ENCODE measurements at regions not wholly inside any gene's neighbourhood (a gene's known extent, or its start where the extent isn't known, plus 50 kb on each side); places are given as distances from the start of the nearest gene placed in this dataset.

- TF ChIP-seq POLR2A (IDR thresholded peaks at IDR 0.05) (no peak), CTCF (IDR thresholded peaks at IDR 0.05) (no peak)
- H3K27me3 ChIP-seq: no peaks in the 10 kb centered on the region
- WGBS, 2 donors: 91 to 97% methylated on average over 2 of the region's 2 CpGs
- no peak overlapping the region for H3K4me3 ChIP-seq
- intact Hi-C loops (cut with DNase I; ENCODE audit: low total_unique reads): no loop called here
- no peaks in the 10 kb centered on the region for H3K36me3 ChIP-seq (ENCODE audit: low read depth, missing control alignments)
- no peak overlapping the region for H3K27ac ChIP-seq
- DNase-seq: no peak
- H3K4me1 ChIP-seq: no peaks in the 10 kb centered on the region
- no peaks in the 10 kb centered on the region for H3K9me3 ChIP-seq
Observed at GRCh38 chr9:28942941-28943340, 1369.7 kb upstream of the C9orf72 start.

GRCh38 chr9:28946648-28947047 is 1373.4 kb upstream of the C9orf72 start:
- intact Hi-C loops (cut with DNase I; ENCODE audit: low total_unique reads): no loop called here
- H3K27me3 ChIP-seq: no peaks in the 10 kb centered on the region

GRCh38 chr9:28951945-28952344 is 1378.7 kb upstream of the C9orf72 start:
- H3K4me3 ChIP-seq: no peak overlapping the region
- H3K36me3 ChIP-seq (ENCODE audit: low read depth, missing control alignments): no peaks in the 10 kb centered on the region
- no peak overlapping the region for H3K27ac ChIP-seq
- TF ChIP-seq CTCF (IDR thresholded peaks at IDR 0.05) (no peak), POLR2A (IDR thresholded peaks at IDR 0.05) (no peak)
- WGBS, 2 donors: 85 to 91% methylated on average over 4 of the region's 4 CpGs
- no peaks in the 10 kb centered on the region for H3K27me3 ChIP-seq
- intact Hi-C loops (cut with DNase I; ENCODE audit: low total_unique reads): no loop called here
- H3K4me1 ChIP-seq: no peaks in the 10 kb centered on the region
- no peaks in the 10 kb centered on the region for H3K9me3 ChIP-seq
- no peak for DNase-seq

More at GRCh38 chr9:28946648-28947047, 1373.4 kb upstream of the C9orf72 start:
- no peak for TF ChIP-seq CTCF (IDR thresholded peaks at IDR 0.05)
- no peak for TF ChIP-seq POLR2A (IDR thresholded peaks at IDR 0.05)
- DNase-seq: no peak
- H3K4me1 ChIP-seq: no peaks in the 10 kb centered on the region
- H3K27ac ChIP-seq: no peak overlapping the region
- no peaks in the 10 kb centered on the region for H3K36me3 ChIP-seq (ENCODE audit: low read depth, missing control alignments)
- H3K4me3 ChIP-seq: no peak overlapping the region
- H3K9me3 ChIP-seq: no peaks in the 10 kb centered on the region

GRCh38 chr9:28956116-28956880 is 1383.0 kb upstream of the C9orf72 start:
- no peak for DNase-seq

More at GRCh38 chr9:28956116-28956880, 1383.0 kb upstream of the C9orf72 start:
- TF ChIP-seq POLR2A (IDR thresholded peaks at IDR 0.05) (no peak), CTCF (IDR thresholded peaks at IDR 0.05) (no peak)
- Histone ChIP-seq H3K27ac (no peak overlapping the region), H3K36me3 (ENCODE audit: low read depth, missing control alignments) (no peaks in the 10 kb centered on the region), H3K4me3 (no peak overlapping the region), H3K27me3 (no peaks in the 10 kb centered on the region), H3K4me1 (no peaks in the 10 kb centered on the region), H3K9me3 (no peaks in the 10 kb centered on the region)
- intact Hi-C loops (cut with DNase I; ENCODE audit: low total_unique reads): no loop called here
- WGBS, 2 donors: 39 to 52% methylated on average over 3 of the region's 3 CpGs

All from testis (tissue), 2 donors.